K562 (cell line): ENCODE measurements at regions not wholly inside any gene's neighbourhood (a gene's known extent, or its start where the extent isn't known, plus 50 kb on each side); places are given as distances from the start of the nearest gene placed in this dataset.
A peak's percentile ranks its signal among the peaks of the same experiment; 100 is the strongest.

Experiments
- BCL6 ChIP-seq: fragments of 250-450 bp; sonication (Bioruptor Pico); IDR thresholded peaks from 2 replicates; pipeline ENCODE4 v1.4.0; 2020
- CBX2 ChIP-seq: fragments of 200-600 bp; sonication (generic); IDR thresholded peaks from one replicate; pipeline ENCODE4 v1.6.1; 2012; ENCODE audit warnings: mild to moderate bottlenecking, low read length, inconsistent platforms; ENCODE audit not compliant: insufficient read depth, poor library complexity, severe bottlenecking
- CC2D1A ChIP-seq: fragments of 450-650 bp; IDR thresholded peaks from 2 replicates; pipeline ENCODE4 v1.6.1; 2017; ENCODE audit warnings: mild to moderate bottlenecking
- CREB3 ChIP-seq: fragments of 450-650 bp; conservative IDR thresholded peaks from 2 replicates; pipeline ENCODE4 v1.6.1; 2016; ENCODE audit warnings: missing genetic modification characterization, low read depth, mild to moderate bottlenecking, missing compliant biosample characterization, moderate library complexity
- ERF ChIP-seq: fragments of 450-650 bp; formaldehyde crosslinking; IDR thresholded peaks from 2 replicates; pipeline ENCODE4 v1.4.0; 2020; ENCODE audit warnings: mild to moderate bottlenecking, mixed read lengths
- FOXK2 ChIP-seq, 2 experiments: fragments of 450-650 bp; IDR thresholded peaks in 1 of 2; conservative IDR thresholded peaks in 1 of 2; 2 replicates each; pipeline ENCODE4 v1.6.1; 2016; ENCODE audit warnings: low read depth in 2 of 2, mild to moderate bottlenecking in 1 of 2
- GATAD2A ChIP-seq: fragments of 450-650 bp; IDR thresholded peaks from 2 replicates; pipeline ENCODE4 v1.6.1; 2017
- HDAC1 ChIP-seq, 2 experiments: fragments of 450-650 bp; IDR thresholded peaks; 2 replicates each; pipeline ENCODE4 v1.6.1; 2016 to 2017; ENCODE audit warnings: inconsistent platforms in 1 of 2, mild to moderate bottlenecking in 1 of 2, moderate library complexity in 1 of 2
- HDAC2 ChIP-seq: fragments of 450-650 bp; IDR thresholded peaks from 2 replicates; pipeline ENCODE4 v1.6.1; 2016; ENCODE audit warnings: mild to moderate bottlenecking
- HSF4 ChIP-seq: fragments of 250-450 bp; sonication (Bioruptor Pico); IDR thresholded peaks from 2 replicates; pipeline ENCODE4 v2.1.2; 2022; ENCODE audit warnings: mild to moderate bottlenecking, moderate library complexity, borderline replicate concordance
- JUND ChIP-seq, 2 experiments: IDR thresholded peaks; 2 replicates in 1 of 2; 3 replicates in 1 of 2; pipeline ENCODE4 v1.6.1; 2011; ENCODE audit warnings: borderline replicate concordance in 2 of 2, low read depth in 2 of 2, low read length in 2 of 2, improper control_type of control experiment in 1 of 2, missing biosample characterization in 1 of 2, missing genetic modification characterization in 1 of 2, missing genetic modification reagents in 1 of 2
- KDM1A ChIP-seq, 2 experiments: fragments of 450-650 bp; IDR thresholded peaks; 2 replicates each; pipeline ENCODE4 v1.6.1; 2016; ENCODE audit warnings: mild to moderate bottlenecking in 2 of 2
- KDM5B ChIP-seq: fragments of 200-600 bp; sonication (generic); IDR thresholded peaks from 2 replicates; pipeline ENCODE4 v1.6.1; 2012; ENCODE audit warnings: low read depth, mild to moderate bottlenecking, moderate library complexity, low read length, control low read depth, inconsistent platforms; ENCODE audit not compliant: insufficient replicate concordance
- MEF2D ChIP-seq: conservative IDR thresholded peaks from 2 replicates; pipeline ENCODE4 v1.6.1; 2016; ENCODE audit warnings: low read depth, missing genetic modification characterization, missing compliant biosample characterization
- MTA2 ChIP-seq: fragments of 450-650 bp; IDR thresholded peaks from 2 replicates; pipeline ENCODE4 v1.6.1; 2016; ENCODE audit warnings: low read depth
- MTA3 ChIP-seq: fragments of 450-650 bp; formaldehyde crosslinking; IDR thresholded peaks from 2 replicates; pipeline ENCODE4 v1.6.1; 2017; ENCODE audit warnings: mild to moderate bottlenecking, borderline replicate concordance
- NFRKB ChIP-seq: fragments of 450-650 bp; IDR thresholded peaks from 2 replicates; pipeline ENCODE4 v1.6.1; 2016; ENCODE audit warnings: low read depth
- NR4A1 ChIP-seq, 2 experiments: fragments of 250-450 bp in 1 of 2; fragments of 450-650 bp in 1 of 2; sonication (Bioruptor Pico) in 1 of 2; IDR thresholded peaks; 2 replicates each; pipeline versions ENCODE4 v1.4.0 to v1.6.1; 2016 to 2020; ENCODE audit warnings: mild to moderate bottlenecking in 2 of 2, missing compliant biosample characterization in 1 of 2, missing genetic modification characterization in 1 of 2, moderate library complexity in 1 of 2
- POLR2H ChIP-seq: IDR thresholded peaks from 2 replicates; pipeline ENCODE4 v1.6.1; 2016; ENCODE audit warnings: missing genetic modification characterization, low read depth, mild to moderate bottlenecking, control low read depth, missing compliant biosample characterization, moderate library complexity
- SMARCE1 ChIP-seq: fragments of 450-650 bp; IDR thresholded peaks from 2 replicates; pipeline ENCODE4 v1.7.1; 2016; ENCODE audit warnings: mild to moderate bottlenecking
- SUPT5H ChIP-seq: fragments of 450-650 bp; IDR thresholded peaks from 2 replicates; pipeline ENCODE4 v1.6.1; 2016
- ZFP36 ChIP-seq: fragments of 150-350 bp; IDR thresholded peaks from 2 replicates; pipeline ENCODE4 v1.6.1; 2018; ENCODE audit warnings: low read length, low read depth; ENCODE audit not compliant: partially characterized antibody
- ZNF175 ChIP-seq: fragments of 200-800 bp; sonication (Bioruptor generic); IDR thresholded peaks from 2 replicates; pipeline ENCODE4 v1.6.1; 2016; ENCODE audit warnings: low read depth, mild to moderate bottlenecking, missing genetic modification characterization, missing compliant biosample characterization
- ZNF316 ChIP-seq: fragments of 450-650 bp; IDR thresholded peaks from 2 replicates; pipeline ENCODE4 v1.6.1; 2016
- ZNF324 ChIP-seq: fragments of 250-450 bp; sonication (Bioruptor Pico); IDR thresholded peaks from 2 replicates; pipeline ENCODE4 v1.4.0; 2020; ENCODE audit warnings: mild to moderate bottlenecking
- TF ChIP-seq, protein P1 (sequence below): fragments of 450-650 bp; formaldehyde crosslinking; IDR thresholded peaks from 2 replicates; pipeline ENCODE4 v1.4.0; 2020; ENCODE audit warnings: mild to moderate bottlenecking
- TF ChIP-seq, protein P2 (sequence below), 2 experiments: fragments of 450-650 bp; IDR thresholded peaks; 2 replicates each; pipeline ENCODE4 v1.6.1; 2016

DNA sequence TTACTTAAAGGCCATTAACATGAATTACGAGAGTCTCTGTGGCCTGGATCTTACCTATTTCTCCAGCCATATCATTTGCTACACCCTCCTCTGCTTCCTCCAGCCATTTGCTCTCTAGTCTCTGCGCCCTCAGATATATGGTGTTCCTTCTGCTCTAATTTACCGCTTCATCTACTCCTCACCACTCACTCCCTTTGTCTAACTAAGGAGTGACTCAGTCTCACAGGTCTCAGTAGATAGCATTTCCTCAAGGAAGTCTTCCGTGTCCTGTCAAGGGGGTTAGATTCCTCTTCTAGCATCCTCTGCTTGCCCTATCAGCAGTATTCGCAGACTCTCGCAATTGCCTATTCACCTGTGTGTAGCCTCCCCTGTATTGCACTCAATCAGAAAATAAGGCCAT, 892.1 kb upstream of the INTU start (continued):
- TF ChIP-seq ZNF175 (CRISPR knock-in tag): 0 out of 2 replicates have a peak, but pooled peaks have one; percentile 40
- peak; percentile 65 for TF ChIP-seq ZNF316
- TF ChIP-seq MTA3: 0 out of 2 replicates have a peak, but pooled peaks have one; percentile 28
- TF ChIP-seq, protein P1, sequence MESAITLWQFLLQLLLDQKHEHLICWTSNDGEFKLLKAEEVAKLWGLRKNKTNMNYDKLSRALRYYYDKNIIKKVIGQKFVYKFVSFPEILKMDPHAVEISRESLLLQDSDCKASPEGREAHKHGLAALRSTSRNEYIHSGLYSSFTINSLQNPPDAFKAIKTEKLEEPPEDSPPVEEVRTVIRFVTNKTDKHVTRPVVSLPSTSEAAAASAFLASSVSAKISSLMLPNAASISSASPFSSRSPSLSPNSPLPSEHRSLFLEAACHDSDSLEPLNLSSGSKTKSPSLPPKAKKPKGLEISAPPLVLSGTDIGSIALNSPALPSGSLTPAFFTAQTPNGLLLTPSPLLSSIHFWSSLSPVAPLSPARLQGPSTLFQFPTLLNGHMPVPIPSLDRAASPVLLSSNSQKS (CRISPR knock-in tag): no peak
- TF ChIP-seq, protein P2, sequence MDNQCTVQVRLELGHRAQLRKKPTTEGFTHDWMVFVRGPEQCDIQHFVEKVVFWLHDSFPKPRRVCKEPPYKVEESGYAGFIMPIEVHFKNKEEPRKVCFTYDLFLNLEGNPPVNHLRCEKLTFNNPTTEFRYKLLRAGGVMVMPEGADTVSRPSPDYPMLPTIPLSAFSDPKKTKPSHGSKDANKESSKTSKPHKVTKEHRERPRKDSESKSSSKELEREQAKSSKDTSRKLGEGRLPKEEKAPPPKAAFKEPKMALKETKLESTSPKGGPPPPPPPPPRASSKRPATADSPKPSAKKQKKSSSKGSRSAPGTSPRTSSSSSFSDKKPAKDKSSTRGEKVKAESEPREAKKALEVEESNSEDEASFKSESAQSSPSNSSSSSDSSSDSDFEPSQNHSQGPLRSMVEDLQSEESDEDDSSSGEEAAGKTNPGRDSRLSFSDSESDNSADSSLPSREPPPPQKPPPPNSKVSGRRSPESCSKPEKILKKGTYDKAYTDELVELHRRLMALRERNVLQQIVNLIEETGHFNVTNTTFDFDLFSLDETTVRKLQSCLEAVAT (IDR thresholded peaks at IDR 0.05): peak in 1 of 2 experiments; percentile 82; a peak in 2 of 4 replicates
- TF ChIP-seq SMARCE1: peak; percentile 80
- no peak for TF ChIP-seq ZNF324 (CRISPR knock-in tag)
- no peak for TF ChIP-seq NFRKB
- peak; percentile 58 for TF ChIP-seq SUPT5H
- TF ChIP-seq JUND (IDR thresholded peaks at IDR 0.05; ENCODE audit: borderline replicate concordance, low read depth, low read length): peak; percentile 77; the same call in 1 of the 2 replicates
- no peak for TF ChIP-seq JUND (tag; IDR thresholded peaks at IDR 0.05; ENCODE audit: borderline replicate concordance, low read depth, low read length)
- TF ChIP-seq GATAD2A: peak; percentile 78; the same call in 1 of the 2 replicates
- TF ChIP-seq NR4A1 (CRISPR knock-in tag; IDR thresholded peaks at IDR 0.05): peak; percentile 87; the same call in 1 of the 2 replicates
- TF ChIP-seq NR4A1 (tag; IDR thresholded peaks at IDR 0.05): peak; percentile 73
- peak in 1 of 2 experiments; percentile 31; a peak in 1 of 4 replicates for TF ChIP-seq KDM1A (IDR thresholded peaks at IDR 0.05)
- TF ChIP-seq HSF4 (CRISPR knock-in tag): peak; percentile 61; the same call in 1 of the 2 replicates
- no peak for TF ChIP-seq CBX2
- 0 out of 4 replicates have a peak, but pooled peaks of 1 of the 2 experiments have one; percentile 23 for TF ChIP-seq HDAC1 (IDR thresholded peaks at IDR 0.05)
- TF ChIP-seq MTA2: no peak
- TF ChIP-seq CC2D1A: 0 out of 2 replicates have a peak, but pooled peaks have one; percentile 46
- 0 out of 2 replicates have a peak, but pooled peaks have one; percentile 18 for TF ChIP-seq POLR2H (tag)
- no peak for TF ChIP-seq BCL6 (CRISPR knock-in tag)
- peak; percentile 67; the same call in 1 of the 2 replicates for TF ChIP-seq MEF2D (tag)
- TF ChIP-seq HDAC2: peak; percentile 76; the same call in 1 of the 2 replicates
- TF ChIP-seq FOXK2 (conservative IDR thresholded peaks at IDR 0.05 in 1 of 2, IDR thresholded peaks at IDR 0.05 in 1 of 2; ENCODE audit: low read depth in 2 of 2): peak in 1 of 2 experiments; percentile 54; a peak in 1 of 4 replicates
- TF ChIP-seq ZFP36: no peak
- TF ChIP-seq ERF (CRISPR knock-in tag): 0 out of 2 replicates have a peak, but pooled peaks have one; percentile 42
- TF ChIP-seq CREB3 (tag): peak; percentile 80; the same call in 1 of the 2 replicates
- TF ChIP-seq KDM5B: no peak
